Lung microvascular endothelial cell (primary cell): ENCODE measurements at regions not wholly inside any gene's neighbourhood (a gene's known extent, or its start where the extent isn't known, plus 50 kb on each side); places are given as distances from the start of the nearest gene placed in this dataset.
A peak's percentile ranks its signal among the peaks of the same experiment; 100 is the strongest.

ENCODE experiments used
- DNase-seq, 2 donors: peaks; one replicate each; pipeline versions ENCODE4 v3.0.0 to v3.0.0-alpha.2; 2010; ENCODE audit warnings: low read depth in 2 of 2

DNA sequence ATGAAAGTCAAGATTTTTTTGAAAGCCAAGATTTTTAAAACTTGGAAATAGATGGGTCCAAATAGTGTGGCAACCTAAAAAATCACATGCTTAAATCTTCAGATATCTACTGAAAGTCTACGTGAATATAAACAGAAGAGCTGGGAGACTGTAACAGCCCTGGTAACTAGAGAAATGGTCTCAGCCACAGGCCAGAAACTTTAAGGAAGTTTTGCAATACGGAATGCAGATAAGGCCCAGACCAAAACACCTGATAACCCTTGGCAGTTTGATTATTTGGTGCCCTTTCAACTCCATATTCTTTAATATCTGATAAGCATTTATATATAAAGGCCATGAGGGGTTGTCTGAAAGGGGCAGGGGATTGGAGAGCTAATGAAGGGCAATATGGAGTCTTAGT is 537.3 kb upstream of the TGFBR2 start:
- DNase-seq: no peak

DNA sequence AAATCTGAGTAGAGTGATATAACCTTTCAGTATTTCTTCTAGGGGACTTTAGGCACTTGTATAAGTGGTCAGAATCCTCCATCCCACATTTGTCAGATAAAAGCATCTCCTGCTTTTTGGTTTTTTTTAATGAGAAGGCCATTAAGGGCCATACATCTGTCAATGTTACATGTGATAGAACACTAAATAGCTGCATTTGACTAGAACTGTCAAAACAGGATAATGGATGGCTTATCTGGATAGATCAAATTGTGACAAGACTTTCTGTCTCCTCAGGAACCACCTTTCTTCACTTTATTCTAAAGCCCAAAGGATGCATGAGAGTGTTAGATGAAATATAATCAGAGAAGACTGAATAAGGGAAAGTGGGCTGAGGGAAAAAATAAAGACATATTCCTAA is 533.4 kb upstream of the TGFBR2 start:
- DNase-seq: no peak

DNA sequence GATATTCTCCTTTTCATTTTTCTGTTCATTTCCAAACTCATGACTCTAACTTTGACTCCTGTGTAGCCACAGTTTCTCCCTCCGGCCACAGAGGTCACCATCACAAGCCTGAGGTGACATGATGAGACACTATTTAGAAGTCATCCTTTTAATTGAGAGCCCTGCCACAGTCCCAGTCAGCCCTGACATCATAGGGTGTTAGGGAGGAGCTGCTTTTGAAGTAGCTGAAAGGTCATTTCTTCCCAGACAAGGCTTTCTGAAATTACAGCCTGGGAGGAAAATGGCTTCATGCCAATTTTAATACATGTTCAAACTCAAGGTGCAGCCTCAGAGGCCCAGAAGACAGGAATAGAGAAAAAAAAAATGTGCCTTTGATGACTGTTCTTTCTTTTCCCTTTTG is 532.8 kb upstream of the TGFBR2 start:
- DNase-seq: no peak

DNA sequence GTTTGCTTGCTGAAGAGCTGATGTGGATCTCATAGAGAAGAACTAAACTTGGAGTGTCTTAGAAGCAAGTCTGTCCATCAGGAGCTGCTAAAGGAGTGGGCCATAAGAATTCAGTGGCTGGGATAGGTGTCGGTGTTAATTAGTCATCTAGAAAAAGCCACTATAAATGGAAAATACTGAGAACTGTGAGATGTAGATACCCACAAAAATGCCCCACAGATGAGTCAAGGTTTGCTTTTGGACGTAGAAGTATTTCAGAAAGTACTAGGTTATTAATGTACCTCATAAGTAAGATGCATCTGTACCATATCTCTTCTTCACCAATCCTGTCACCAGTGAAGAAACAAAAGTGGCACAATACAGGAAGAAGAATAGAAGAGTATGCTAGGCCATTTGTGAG is 530.9 kb upstream of the TGFBR2 start:
- no peak for DNase-seq

DNA sequence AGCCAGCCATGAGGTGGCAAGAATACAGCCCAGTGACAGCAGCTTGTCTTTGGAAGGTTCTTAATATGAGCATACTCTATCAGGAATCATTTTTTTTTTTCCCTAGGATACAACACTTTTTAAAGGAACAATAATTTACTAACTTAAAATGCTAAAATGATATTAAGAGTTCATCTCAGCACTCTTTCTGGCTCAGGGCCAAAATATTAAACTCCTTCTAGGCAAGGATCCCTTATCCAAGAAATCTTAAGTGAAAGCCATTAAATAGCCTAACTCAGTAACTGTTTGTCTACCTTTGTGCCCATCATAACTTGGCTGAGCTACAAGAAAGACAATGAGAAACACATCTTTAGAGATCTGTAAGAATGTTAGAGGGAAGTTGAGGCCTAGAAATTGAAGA is 529.5 kb upstream of the TGFBR2 start:
- no peak for DNase-seq

DNA sequence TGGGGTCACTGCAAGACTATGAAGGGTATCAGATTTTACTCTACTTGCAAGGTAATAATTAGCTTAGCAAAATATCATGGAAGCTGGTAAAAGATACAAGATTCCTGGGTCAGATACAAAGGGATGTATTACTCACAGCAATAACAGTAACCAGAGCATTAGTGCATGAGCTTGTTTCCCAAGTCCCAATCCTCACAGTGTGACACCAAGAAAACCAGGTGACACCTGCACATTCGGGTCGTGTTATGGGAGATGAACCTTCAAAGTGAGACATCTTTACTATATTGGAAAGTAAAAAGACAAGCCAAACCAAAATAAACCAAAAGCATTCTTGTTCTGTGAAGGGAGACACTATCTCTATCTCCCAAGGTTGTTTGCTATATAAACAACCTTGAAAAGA is 528.7 kb upstream of the TGFBR2 start:
- no peak for DNase-seq

DNA sequence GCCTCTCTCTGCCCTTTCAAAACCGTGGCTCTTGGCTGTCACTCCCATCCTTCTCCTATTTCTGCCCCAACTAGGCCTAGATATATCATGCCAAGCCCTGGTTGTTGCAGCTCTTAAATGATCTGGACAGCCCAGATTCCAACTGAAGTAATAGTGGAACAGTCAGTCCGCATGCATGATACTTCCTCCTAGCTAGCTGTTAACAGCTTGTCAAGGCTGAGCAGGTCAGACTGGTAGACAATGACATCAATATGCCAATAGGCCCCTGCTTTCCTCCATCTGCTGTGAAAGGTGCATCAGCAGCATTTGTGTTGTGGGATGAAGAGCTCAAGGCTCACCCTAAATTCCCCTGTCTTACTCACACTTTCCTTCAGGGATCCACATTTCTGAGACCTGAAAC is 527.7 kb upstream of the TGFBR2 start:
- DNase-seq: no peak

DNA sequence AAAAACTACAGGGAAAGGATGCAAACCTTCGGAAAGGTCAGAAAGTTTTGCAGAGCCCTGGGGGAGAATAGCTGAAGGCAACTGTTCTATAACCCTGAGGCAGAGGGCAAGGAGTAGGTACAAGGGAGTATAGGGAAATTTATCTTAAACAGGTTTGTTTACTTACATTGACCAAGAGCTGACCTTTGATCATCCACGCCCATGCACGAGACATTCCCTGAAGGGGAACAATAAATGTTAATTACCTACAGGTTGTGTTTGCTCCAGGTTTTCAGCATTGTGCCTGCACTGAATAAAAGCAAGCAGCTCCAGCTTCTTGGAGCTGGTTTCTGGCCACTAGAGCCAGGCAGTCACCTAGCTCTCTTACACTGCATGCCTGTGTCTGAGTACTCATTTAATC is 524.5 kb upstream of the TGFBR2 start:
- DNase-seq: no peak

DNA sequence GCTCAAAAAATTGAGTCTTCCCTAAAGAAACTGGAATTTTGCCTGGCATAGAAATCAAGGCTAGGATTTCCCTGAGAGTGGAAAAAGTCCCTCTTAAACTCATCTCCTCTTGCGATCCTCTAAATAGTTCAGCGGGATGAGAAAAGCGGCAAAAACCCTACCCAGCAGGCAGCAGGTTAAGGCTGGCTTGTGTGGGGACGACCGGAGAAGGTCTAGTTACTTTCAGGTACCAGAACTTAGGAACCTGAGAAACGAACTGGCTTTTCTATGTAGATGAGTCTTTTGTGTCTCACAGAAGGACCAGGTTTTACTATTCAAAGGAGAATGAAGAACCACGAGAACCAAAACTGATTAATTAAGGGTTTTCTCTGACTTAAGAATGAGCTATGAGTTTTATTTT is 523.7 kb upstream of the TGFBR2 start:
- DNase-seq: no peak

DNA sequence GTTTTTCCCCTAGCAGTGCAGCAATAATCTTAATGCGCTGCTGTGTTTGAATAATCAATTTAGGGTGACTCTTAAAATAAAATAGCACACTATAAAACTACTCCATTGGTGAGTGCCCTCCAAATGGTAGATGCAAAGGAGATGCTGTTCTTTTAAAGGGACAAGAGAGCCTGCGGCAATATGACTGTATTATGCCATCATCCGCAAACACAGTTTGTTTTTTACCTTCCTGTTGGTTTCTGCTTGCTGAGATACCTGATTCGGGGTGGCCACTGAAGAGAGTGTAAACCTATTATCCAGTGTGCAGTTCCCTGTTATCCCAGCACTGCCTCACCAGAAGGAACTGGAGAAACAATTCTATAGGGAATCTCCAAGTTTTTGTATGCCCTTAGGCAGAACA is 523.1 kb upstream of the TGFBR2 start:
- no peak for DNase-seq

DNA sequence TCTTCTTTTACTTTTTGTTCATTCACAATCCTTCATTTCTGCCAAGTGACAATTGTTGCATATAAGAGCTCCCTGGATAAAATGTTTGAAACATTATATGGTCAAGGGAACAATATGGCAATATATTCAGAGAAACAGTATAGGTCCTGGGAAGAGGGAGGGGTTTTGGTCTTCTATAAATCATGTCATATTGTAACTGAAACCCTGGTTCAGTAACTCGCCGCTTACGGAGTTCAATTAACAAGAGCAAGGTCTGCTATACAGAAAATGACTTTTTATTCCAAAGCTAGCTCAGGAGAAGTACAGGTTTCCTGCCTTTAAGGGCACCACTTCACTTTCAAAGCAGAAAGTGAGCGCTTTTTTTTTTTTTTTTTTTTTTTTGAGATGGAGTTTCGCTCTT is 522.1 kb upstream of the TGFBR2 start:
- no peak for DNase-seq

DNA sequence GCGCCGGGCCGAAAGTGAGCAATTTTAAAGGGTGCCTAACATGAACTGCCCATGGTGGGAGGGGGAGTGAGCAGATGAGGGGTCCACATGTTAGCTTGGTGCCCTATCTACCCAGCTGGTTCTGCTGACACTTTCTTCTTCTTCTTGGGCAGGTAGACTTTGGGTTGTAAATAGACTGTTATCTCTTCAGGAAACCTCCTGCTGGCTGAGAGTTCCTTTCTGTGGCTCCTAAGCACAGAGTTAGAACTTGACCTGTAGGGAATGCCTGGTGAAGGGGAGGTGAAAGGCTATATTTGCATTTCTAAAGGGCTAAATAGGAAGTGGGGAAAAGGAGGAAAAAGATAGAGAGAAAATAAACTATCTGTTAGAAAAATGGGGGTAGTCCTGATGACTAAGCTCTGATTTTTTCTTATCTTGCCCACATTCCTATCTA is 521.4 kb upstream of the TGFBR2 start:
- DNase-seq: no peak

DNA sequence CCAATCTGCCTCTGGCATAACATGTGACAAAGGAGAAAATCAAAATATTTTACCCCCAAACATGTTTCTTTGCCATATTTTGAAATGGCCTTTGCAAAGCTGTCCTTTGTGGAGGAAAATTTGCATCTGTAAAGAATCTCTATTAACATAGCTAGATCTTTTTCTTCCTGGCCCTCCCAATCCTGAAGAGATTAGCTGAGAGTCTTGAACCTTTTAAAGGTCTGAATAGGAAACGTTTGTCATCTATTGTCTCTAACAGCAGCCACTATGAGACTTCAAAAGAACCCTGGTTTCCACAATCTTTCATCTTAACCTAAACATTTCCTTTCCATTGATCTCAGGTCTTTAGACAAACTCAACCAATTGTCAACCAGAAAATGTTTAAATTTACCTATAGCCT is 520.9 kb upstream of the TGFBR2 start:
- DNase-seq: no peak

DNA sequence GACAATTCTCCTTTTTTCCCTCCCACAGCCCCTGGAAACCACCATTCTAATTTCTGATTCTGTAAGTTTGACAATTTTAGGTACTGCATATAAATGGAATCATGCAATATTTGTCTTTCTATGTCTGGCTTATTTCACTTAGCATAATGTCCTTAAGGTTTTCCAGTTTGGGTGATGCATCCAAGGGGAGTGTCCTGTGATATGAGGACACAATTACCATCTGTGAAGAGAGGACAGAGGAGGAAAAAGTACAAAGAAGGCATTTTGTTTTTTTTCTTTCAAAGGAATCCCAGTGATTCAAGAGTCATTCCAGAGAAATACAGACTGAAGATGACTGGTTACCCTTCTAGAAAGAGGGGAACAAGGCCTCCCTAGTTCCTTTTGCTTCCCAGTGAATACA is 514.7 kb upstream of the TGFBR2 start:
- no peak for DNase-seq

DNA sequence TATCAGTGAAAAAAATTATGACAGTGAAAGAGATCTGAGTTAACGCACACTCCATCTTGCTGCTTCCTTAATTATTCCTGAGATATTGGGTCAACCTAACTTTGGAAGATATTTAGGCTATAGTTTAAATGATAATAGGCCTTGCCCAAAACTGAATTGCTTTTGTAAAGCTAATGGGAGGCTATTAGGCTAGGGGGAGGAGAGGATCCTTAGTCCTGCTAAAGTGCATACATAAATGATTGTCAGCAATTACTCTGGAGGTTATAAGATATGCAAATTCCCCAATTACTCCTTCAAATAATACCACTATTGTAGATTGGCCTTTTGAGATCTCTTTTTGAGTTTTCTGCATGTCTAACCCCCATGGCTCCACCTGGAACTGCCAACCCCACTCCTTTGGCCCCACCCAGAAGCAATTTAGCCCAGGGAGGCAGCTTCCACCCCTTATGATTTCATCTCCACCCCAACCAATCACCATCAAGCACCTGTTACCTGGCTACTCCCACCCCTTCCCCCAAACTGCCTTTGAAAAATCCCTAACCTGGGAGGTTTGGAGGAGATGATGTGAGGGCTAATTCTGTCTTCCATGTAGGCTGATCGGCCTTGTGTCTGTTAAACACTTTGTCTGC is 509.3 kb upstream of the TGFBR2 start:
- DNase-seq: no peak

DNA sequence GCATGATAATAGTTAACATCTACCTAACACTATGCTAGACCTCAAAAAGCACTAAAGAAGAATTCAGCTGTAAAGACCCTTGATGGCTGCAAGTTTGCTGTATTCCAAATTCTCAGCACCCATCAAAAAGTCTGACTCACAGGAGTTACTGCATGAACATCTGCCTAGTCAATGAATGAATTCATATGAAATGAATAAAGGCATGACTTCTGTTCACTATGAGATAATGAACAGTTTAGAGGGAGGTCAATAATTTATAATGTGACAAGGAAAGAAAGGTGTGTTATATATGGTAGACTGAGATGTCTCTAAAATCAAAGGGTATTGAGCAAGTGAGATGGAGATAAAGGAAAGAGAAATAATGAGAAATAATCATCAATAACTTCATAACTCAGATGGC is 508.2 kb upstream of the TGFBR2 start:
- no peak for DNase-seq

DNA sequence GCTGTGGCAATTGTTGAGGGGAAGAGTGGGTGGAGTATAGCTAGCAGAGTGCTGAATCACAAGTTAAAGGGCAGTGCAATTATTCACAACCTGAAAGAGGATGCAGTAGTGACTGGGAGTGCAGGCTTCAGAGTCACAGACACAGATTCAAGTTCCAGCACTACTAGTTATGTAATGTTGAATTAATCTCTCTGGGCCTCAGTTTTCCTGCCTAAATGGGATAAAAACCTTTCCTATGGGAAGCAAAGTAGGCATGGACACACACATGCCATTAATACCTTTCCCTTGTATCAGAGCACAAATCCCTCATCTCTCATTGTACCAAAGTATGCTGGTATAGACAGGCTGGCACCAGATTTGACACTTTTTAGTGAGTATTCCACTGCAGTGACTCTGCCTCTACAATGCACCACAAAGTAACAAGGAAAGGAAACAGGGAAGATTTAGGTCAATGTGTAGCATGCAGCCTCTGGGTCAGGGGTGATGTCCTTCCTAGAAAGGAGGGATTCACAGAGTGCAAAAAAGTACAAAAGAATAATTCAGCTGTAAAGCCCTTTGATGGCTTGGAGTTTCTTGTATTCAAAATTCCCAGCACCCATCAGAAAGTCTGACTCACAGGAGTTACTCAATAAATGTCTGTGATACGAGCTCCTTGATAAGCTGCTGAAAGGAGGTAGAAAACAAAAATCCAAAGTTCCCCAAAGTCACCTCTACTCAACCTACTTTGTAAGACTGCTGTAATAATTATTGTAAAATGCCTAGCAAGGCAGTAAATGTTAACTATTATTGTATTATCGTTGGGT is 507.5 kb upstream of the TGFBR2 start:
- DNase-seq: peak; percentile 11 to 32

DNA sequence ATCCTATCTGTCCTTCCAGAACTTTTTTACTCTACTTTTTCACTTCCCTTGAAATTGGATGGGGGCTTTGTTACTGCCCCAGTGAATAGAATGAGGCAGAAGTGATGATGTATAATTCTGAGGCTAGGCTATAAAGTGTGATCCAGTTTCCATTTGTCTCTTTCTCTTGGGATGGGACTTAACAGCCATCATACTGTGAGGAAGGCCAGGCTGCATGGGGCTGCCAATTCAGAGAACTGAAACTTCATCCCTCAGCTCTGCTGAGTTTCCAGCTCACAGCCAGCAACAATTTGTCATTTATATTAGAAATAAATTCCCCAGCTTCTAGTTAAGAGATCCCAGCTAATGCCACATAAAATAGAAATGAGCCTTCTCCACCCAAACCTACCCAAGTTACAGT is 504.0 kb upstream of the TGFBR2 start:
- DNase-seq: no peak

DNA sequence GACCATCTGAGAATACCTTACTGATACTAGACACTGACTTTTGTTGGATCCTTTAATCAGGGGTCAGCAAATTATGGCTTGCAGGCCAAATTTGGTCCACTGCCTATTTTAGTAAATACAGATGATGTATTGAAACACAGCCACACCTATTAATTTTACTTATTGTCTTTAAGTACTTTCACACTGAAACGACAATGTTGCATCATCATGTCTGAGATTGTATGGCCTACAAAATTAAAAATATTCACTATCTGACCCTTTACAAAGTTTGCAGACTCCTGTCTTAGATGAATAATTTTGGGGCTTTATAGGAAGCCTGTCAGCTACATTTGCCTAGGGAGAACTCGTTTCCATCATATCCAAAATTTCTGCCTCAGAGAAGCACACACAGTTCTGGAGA is 503.2 kb upstream of the TGFBR2 start:
- no peak for DNase-seq

DNA sequence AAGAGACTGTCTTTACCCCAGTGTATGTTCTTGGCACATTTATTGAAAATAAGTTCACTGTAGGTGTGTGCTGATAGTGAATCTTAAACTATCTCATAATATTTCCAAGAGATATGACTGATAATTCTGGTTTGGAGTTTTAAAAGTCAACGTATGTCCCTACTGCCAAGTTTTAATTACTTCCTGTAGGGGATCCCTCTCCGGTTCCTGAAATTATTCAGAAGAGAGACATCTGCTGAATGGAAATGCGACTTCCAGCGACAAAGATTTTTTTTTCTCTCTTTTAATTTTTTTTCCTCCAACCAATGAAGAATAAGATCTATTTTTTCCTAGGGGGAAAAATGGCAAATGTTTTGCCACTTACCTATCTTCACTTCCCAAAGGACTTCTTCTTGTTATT is 498.9 kb upstream of the TGFBR2 start:
- peak in 1 of 2 donors; percentile 39 for DNase-seq

DNA sequence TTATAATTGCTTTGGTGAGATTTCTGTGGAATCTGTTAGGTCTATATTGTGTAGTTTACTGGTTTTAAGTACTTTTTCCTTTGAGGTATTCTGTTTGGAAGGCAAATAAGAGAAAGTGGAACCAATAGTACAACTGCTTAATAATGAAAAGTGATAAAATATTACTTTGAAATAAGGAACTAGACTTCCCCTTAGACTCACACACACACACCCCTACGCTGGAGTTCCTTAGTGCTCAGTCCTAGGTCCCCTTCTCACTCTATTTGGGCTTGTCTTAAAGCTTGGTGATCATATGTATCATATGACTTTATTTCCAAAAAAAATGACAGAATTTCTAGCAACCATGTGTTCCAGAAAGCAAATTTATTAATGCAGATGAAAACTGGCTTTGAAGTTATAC is 494.0 kb upstream of the TGFBR2 start:
- DNase-seq: no peak

DNA sequence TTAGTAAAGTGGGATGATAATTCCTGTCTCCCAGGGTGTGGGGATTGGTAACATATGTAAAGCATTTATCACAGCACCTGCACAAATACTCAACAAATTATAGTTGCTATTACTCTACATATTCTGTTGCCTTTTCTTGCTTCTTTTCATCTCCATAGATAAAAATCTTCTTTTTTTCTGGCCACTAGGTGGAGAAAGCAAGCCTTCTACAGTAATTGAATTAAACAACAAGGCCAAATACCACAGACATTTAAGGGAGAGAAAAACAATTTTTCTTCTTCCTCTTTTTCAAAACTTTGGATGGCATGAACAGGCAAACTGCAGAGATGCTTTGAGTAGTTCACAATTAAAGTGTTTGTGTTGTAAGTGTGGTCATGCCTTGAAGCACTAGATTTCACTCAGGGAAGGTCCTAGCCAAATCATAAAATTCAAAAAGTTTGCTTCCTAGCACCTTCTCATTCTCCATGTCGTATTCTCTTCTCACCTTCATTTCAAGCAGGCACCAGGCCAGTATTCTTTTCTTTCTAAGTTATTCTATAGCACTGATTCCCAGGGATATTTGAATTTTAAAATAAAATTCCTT is 493.4 kb upstream of the TGFBR2 start:
- DNase-seq: peak; percentile 63 to 66

DNA sequence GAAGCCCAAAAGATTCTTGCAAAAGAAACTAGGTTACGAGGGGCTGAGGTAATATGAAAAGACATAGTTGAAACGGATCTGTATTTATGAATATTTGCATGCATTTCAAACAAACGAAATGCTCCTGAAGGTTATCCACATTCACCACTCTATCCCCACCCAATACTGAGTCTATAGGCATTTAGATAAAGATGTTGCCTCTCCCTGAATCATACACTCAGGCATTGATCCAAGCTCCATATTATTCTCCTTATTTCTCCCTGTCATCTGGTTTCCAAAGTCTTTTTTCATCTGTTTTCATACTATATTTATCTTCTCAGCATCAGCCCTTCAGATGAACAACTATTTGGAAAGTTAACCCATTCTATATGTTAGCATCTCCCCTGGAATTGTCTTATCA is 492.5 kb upstream of the TGFBR2 start:
- DNase-seq: no peak
